GM23338 (cell line): ENCODE measurements at regions not wholly inside any gene's neighbourhood (a gene's known extent, or its start where the extent isn't known, plus 50 kb on each side); places are given as distances from the start of the nearest gene placed in this dataset.

Experiments
- ATAC-seq: fragments of 200-7000 bp; cut with Tn5 transposase; 3 replicates; pipeline ENCODE4 v1.9.1; 2020
- DNase-seq: peaks from one replicate; pipeline ENCODE4 v3.0.0-alpha.2; 2015; ENCODE audit warnings: low spot score
- H2AFZ ChIP-seq: fragments of 200-600 bp; sonication (generic); 2 replicates; pipeline ENCODE4 v1.8.0; 2016; ENCODE audit warnings: antibody characterized with exemption, mild to moderate bottlenecking, moderate library complexity
- H3F3A ChIP-seq: fragments of 200-600 bp; sonication (generic); replicated peaks from 2 replicates; pipeline ENCODE4 v1.8.0; 2017; ENCODE audit warnings: antibody characterized with exemption, mixed run types, low read depth
- H3K27ac ChIP-seq: fragments of 200-600 bp; sonication (generic); 2 replicates; pipeline ENCODE4 v1.6.1; 2016; ENCODE audit warnings: low read depth
- H3K27me3 ChIP-seq: fragments of 200-600 bp; sonication (generic); 2 replicates; pipeline ENCODE4 v1.8.0; 2016; ENCODE audit warnings: mild to moderate bottlenecking, mixed run types, moderate library complexity; ENCODE audit not compliant: insufficient read depth
- H3K36me3 ChIP-seq: fragments of 200-600 bp; sonication (generic); 2 replicates; pipeline ENCODE4 v1.8.0; 2016; ENCODE audit warnings: mild to moderate bottlenecking; ENCODE audit not compliant: insufficient read depth
- H3K4me1 ChIP-seq: fragments of 200-600 bp; sonication (generic); 2 replicates; pipeline ENCODE4 v1.8.0; 2016; ENCODE audit warnings: mild to moderate bottlenecking, moderate library complexity; ENCODE audit not compliant: insufficient read depth
- H3K4me2 ChIP-seq: fragments of 200-600 bp; sonication (generic); 2 replicates; pipeline ENCODE4 v1.7.1; 2017; ENCODE audit warnings: mixed run types
- H3K4me3 ChIP-seq: fragments of 200-600 bp; sonication (generic); 2 replicates; pipeline ENCODE4 v1.6.1; 2016; ENCODE audit warnings: mixed run types
- H3K79me2 ChIP-seq: fragments of 200-600 bp; sonication (generic); replicated peaks from 2 replicates; pipeline ENCODE4 v1.8.0; 2017; ENCODE audit warnings: mild to moderate bottlenecking; ENCODE audit not compliant: insufficient read depth
- H3K9me2 ChIP-seq: fragments of 200-600 bp; sonication (generic); 2 replicates; pipeline ENCODE4 v1.8.0; 2017; ENCODE audit not compliant: insufficient read depth
- H4K20me1 ChIP-seq: fragments of 200-600 bp; sonication (generic); replicated peaks from 2 replicates; pipeline ENCODE4 v1.8.0; 2017; ENCODE audit warnings: mild to moderate bottlenecking; ENCODE audit not compliant: insufficient read depth
- H3K27ac Mint-ChIP-seq: 2 replicates; pipeline ENCODE4 v1.8.0; 2020; ENCODE audit warnings: inconsistent platforms, mild to moderate bottlenecking, moderate library complexity, mixed read lengths
- H3K27me3 Mint-ChIP-seq: 3 replicates; pipeline ENCODE4 v1.8.0; 2022; ENCODE audit warnings: low read depth, mild to moderate bottlenecking, moderate library complexity, mixed read lengths, inconsistent platforms; ENCODE audit not compliant: insufficient read depth, poor library complexity
- H3K36me3 Mint-ChIP-seq: 3 replicates; pipeline ENCODE4 v1.8.0; 2021; ENCODE audit warnings: low read depth, mild to moderate bottlenecking, inconsistent platforms, moderate library complexity, mixed read lengths
- H3K4me1 Mint-ChIP-seq: 3 replicates; pipeline ENCODE4 v1.8.0; 2020; ENCODE audit warnings: mild to moderate bottlenecking, inconsistent platforms, mixed read lengths
- H3K4me3 Mint-ChIP-seq: 3 replicates; pipeline ENCODE4 v1.8.0; 2021; ENCODE audit warnings: moderate library complexity, mild to moderate bottlenecking, inconsistent platforms, mixed read lengths
- H3K9me3 Mint-ChIP-seq: 3 replicates; pipeline ENCODE4 v1.8.0; 2020; ENCODE audit warnings: moderate library complexity, mild to moderate bottlenecking, inconsistent platforms, mixed read lengths
- CREB1 ChIP-seq: fragments of 250-450 bp; sonication (Bioruptor Pico); IDR thresholded peaks from 2 replicates; pipeline ENCODE4 v1.5.0; 2020; ENCODE audit warnings: low read depth, mild to moderate bottlenecking, moderate library complexity
- CTCF ChIP-seq, 2 experiments: fragments of 200-600 bp in 1 of 2; sonication (generic) in 1 of 2; conservative IDR thresholded peaks; 2 replicates each; pipeline versions ENCODE4 v1.5.1 to v1.6.1; 2016 to 2017; ENCODE audit warnings: antibody characterized with exemption in 2 of 2, low read depth in 2 of 2, mild to moderate bottlenecking in 2 of 2, moderate library complexity in 1 of 2
- ETS1 ChIP-seq: IDR thresholded peaks from 2 replicates; pipeline ENCODE4 v1.6.1; 2016; ENCODE audit warnings: antibody characterized with exemption
- EZH2 ChIP-seq: fragments of 200-600 bp; sonication (generic); IDR thresholded peaks from one replicate; pipeline ENCODE4 v1.8.0; 2017; ENCODE audit warnings: antibody characterized with exemption, mild to moderate bottlenecking, low read depth; ENCODE audit not compliant: unreplicated experiment
- EZH2phosphoT487 ChIP-seq: fragments of 200-600 bp; sonication (generic); IDR thresholded peaks from one replicate; pipeline ENCODE4 v1.8.1; 2018; ENCODE audit warnings: antibody characterized with exemption; ENCODE audit not compliant: unreplicated experiment
- JUNB ChIP-seq: IDR thresholded peaks from one replicate; pipeline ENCODE4 v1.6.1; 2016; ENCODE audit warnings: antibody characterized with exemption; ENCODE audit not compliant: unreplicated experiment
- NANOG ChIP-seq: IDR thresholded peaks from 2 replicates; pipeline ENCODE4 v1.6.1; 2016; ENCODE audit warnings: antibody characterized with exemption, borderline replicate concordance
- POLR2AphosphoS5 ChIP-seq: IDR thresholded peaks from 2 replicates; pipeline ENCODE4 v1.6.1; 2016; ENCODE audit warnings: antibody characterized with exemption, low read depth
- REST ChIP-seq: IDR thresholded peaks from one replicate; pipeline ENCODE4 v1.6.1; 2018; ENCODE audit warnings: antibody characterized with exemption; ENCODE audit not compliant: unreplicated experiment
- STAT1 ChIP-seq: IDR thresholded peaks from one replicate; pipeline ENCODE4 v1.6.1; 2016; ENCODE audit warnings: antibody characterized with exemption; ENCODE audit not compliant: unreplicated experiment
- ZNF114 ChIP-seq: fragments of 250-450 bp; sonication (Bioruptor Pico); IDR thresholded peaks from 2 replicates; pipeline ENCODE4 v1.5.0; 2020; ENCODE audit warnings: mild to moderate bottlenecking, moderate library complexity
- ZNF331 ChIP-seq: fragments of 250-450 bp; sonication (Bioruptor Pico); IDR thresholded peaks from 2 replicates; pipeline ENCODE4 v1.5.0; 2020; ENCODE audit warnings: low read depth, mild to moderate bottlenecking, moderate library complexity
- ZNF462 ChIP-seq: fragments of 250-450 bp; sonication (Bioruptor Pico); IDR thresholded peaks from 2 replicates; pipeline ENCODE4 v1.5.0; 2020; ENCODE audit warnings: mild to moderate bottlenecking, moderate library complexity

- H3K27ac Mint-ChIP-seq, result no peak overlapping the region
- Histone ChIP-seq H2AFZ (no peak overlapping the region), H3K27ac (no peak overlapping the region), H3K4me3 (no peak overlapping the region), H3F3A (no peaks in the 10 kb centered on the region), H3K27me3 (no peaks in the 10 kb centered on the region), H3K9me2 (no peaks in the 10 kb centered on the region), H3K79me2 (no peaks in the 10 kb centered on the region), H3K36me3 (no peaks in the 10 kb centered on the region), H4K20me1 (no peaks in the 10 kb centered on the region), H3K4me1 (no peaks in the 10 kb centered on the region), H3K4me2 (no peak overlapping the region)
- TF ChIP-seq EZH2phosphoT487 (no peak), ZNF114 (CRISPR knock-in tag) (no peak), CTCF (conservative IDR thresholded peaks at IDR 0.05; ENCODE audit: low read depth in 2 of 2) (no peak), ZNF331 (no peak), CREB1 (CRISPR knock-in tag) (no peak), NANOG (no peak), POLR2AphosphoS5 (no peak), EZH2 (no peak), REST (no peak), ETS1 (no peak), JUNB (no peak), STAT1 (no peak), ZNF462 (CRISPR knock-in tag) (no peak)
- DNase-seq (no peak), ATAC-seq (peak; percentile 50; the same call in 2 of the 3 replicates)
- peaks cover 17% of the 10 kb centered on the region; the same call in 2 of the 3 replicates for H3K4me1 Mint-ChIP-seq
- no peak overlapping the region for H3K4me3 Mint-ChIP-seq
- no peaks in the 10 kb centered on the region for H3K9me3 Mint-ChIP-seq
- H3K27me3 Mint-ChIP-seq, result no peaks in the 10 kb centered on the region
- no peaks in the 10 kb centered on the region for H3K36me3 Mint-ChIP-seq
These were observed 557.6 kb downstream of the CETN3 start for GRCh38 chr5:89851911-89852310.
